CD4-positive, alpha-beta T cell (primary cell): ENCODE measurements at regions not wholly inside any gene's neighbourhood (a gene's known extent, or its start where the extent isn't known, plus 50 kb on each side); places are given as distances from the start of the nearest gene placed in this dataset.

Experiments
- ATAC-seq: fragments of 200-7000 bp; cut with Tn5 transposase; one replicate; pipeline ENCODE4 v1.10.0; 2022; ENCODE audit warnings: mild to moderate bottlenecking; ENCODE audit not compliant: poor library complexity
- CTCF ChIA-PET: fragments of 350-600 bp; sonication (Branson Sonifier 250); formaldehyde crosslinking; loops from one replicate; lab custom pipeline; 2021; ENCODE audit warnings: antibody characterized with exemption, inconsistent platforms; lab: Charles Lee
- POLR2A ChIA-PET: fragments of 350-600 bp; sonication (Branson Sonifier 250); formaldehyde crosslinking; loops from one replicate; lab custom pipeline; 2021; ENCODE audit warnings: antibody characterized with exemption, inconsistent platforms; lab: Charles Lee
- DNase-seq, 14 experiments: peaks; one replicate each; pipeline ENCODE4 v3.0.0-alpha.2; 2013 to 2020; ENCODE audit warnings: mixed read lengths in 2 of 14
- H3K27ac ChIP-seq, 2 donors: one replicate each; pipeline versions ENCODE4 v1.5.1 to v1.7.0; 2013; ENCODE audit warnings: low read length in 2 of 2, low read depth in 1 of 2, mild to moderate bottlenecking in 1 of 2
- H3K27me3 ChIP-seq, 2 experiments: 1 replicate in 1 of 2; 2 replicates in 1 of 2; pipeline versions ENCODE4 v1.6.1 to v1.7.0; 2013; ENCODE audit warnings: low read length in 2 of 2, control low read depth in 1 of 2, mild to moderate bottlenecking in 1 of 2, moderate library complexity in 1 of 2; ENCODE audit not compliant: insufficient read depth in 2 of 2, control insufficient read depth in 1 of 2
- H3K36me3 ChIP-seq: one replicate; pipeline ENCODE4 v1.6.1; 2013; ENCODE audit warnings: low read length, control low read depth; ENCODE audit not compliant: insufficient read depth
- H3K4me1 ChIP-seq: one replicate; pipeline ENCODE4 v1.6.1; 2013; ENCODE audit warnings: low read length, control low read depth; ENCODE audit not compliant: insufficient read depth
- H3K4me3 ChIP-seq: one replicate; pipeline ENCODE4 v1.5.1; 2013; ENCODE audit warnings: mild to moderate bottlenecking, low read length, moderate library complexity
- H3K9me3 ChIP-seq, 2 experiments: 1 replicate in 1 of 2; 2 replicates in 1 of 2; pipeline versions ENCODE4 v1.6.1 to v1.7.0; 2013; ENCODE audit warnings: low read length in 2 of 2, mild to moderate bottlenecking in 2 of 2, control low read depth in 1 of 2, moderate library complexity in 1 of 2; ENCODE audit not compliant: control insufficient read depth in 1 of 2, insufficient read depth in 1 of 2
- H3K27ac Mint-ChIP-seq: one replicate; pipeline ENCODE4 v1.8.0; 2020; ENCODE audit warnings: mixed read lengths
- H3K27me3 Mint-ChIP-seq: one replicate; pipeline ENCODE4 v1.8.0; 2021; ENCODE audit warnings: mixed read lengths
- H3K36me3 Mint-ChIP-seq: one replicate; pipeline ENCODE4 v1.8.0; 2021; ENCODE audit warnings: low read depth, mixed read lengths
- H3K4me1 Mint-ChIP-seq: one replicate; pipeline ENCODE4 v1.8.0; 2021; ENCODE audit warnings: low read depth, mixed read lengths
- H3K4me3 Mint-ChIP-seq: one replicate; pipeline ENCODE4 v1.8.0; 2020; ENCODE audit warnings: mild to moderate bottlenecking, mixed read lengths
- H3K9me3 Mint-ChIP-seq: one replicate; pipeline ENCODE4 v1.8.0; 2020; ENCODE audit warnings: mixed read lengths
- intact Hi-C, 2 experiments: fragments of 100-400 bp; cut with DNase I in 1 of 2; cut with micrococcal nuclease in 1 of 2; formaldehyde crosslinking; loops; one replicate each; pipeline versions ENCODE4 v1.15.1 to v1.9.0; 2023 to 2025; cut with DNase I, micrococcal nuclease
- TF ChIP-seq, protein P1 (sequence below): fragments of 200-600 bp; IDR thresholded peaks from one replicate; pipeline ENCODE4 v1.8.0; 2022; ENCODE audit warnings: antibody characterized with exemption, mild to moderate bottlenecking

DNA sequence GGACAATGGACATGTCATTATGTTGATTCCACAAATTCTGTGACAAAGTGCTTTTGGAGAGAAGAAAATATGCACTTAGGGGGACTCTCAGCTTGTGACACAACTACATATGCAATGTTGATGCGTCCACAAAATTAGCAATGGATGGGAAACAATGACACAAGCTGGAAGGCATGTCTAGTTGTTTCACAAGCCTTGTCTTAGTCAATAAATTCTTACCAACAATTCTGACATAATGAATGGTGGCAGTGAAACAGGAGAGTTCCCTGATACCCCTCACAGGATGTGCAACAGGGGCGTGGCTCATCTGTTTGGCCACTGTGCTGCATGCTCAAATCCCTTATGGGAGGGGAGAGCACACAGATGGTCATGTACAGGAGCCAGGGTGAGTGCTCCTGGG is 347.2 kb upstream of the DLGAP1 start:
- ChIA-PET POLR2A (no interaction called here), CTCF (no interaction called here)
- Mint-ChIP-seq H3K27ac (no peak overlapping the region), H3K27me3 (no peaks in the 10 kb centered on the region), H3K36me3 (no peaks in the 10 kb centered on the region), H3K9me3 (peaks cover 13% of the 10 kb centered on the region), H3K4me1 (no peaks in the 10 kb centered on the region), H3K4me3 (no peak overlapping the region)
- H3K4me3 ChIP-seq = no peak overlapping the region
- H3K27me3 ChIP-seq = no peaks in the 10 kb centered on the region
- H3K9me3 ChIP-seq = peaks cover 0 to 3% of the 10 kb centered on the region in 2 experiments
- H3K4me1 ChIP-seq = no peaks in the 10 kb centered on the region
- no peaks in the 10 kb centered on the region for H3K36me3 ChIP-seq
- intact Hi-C loops = no loop called here
- no peak overlapping the region for H3K27ac ChIP-seq
- TF ChIP-seq, protein P1, sequence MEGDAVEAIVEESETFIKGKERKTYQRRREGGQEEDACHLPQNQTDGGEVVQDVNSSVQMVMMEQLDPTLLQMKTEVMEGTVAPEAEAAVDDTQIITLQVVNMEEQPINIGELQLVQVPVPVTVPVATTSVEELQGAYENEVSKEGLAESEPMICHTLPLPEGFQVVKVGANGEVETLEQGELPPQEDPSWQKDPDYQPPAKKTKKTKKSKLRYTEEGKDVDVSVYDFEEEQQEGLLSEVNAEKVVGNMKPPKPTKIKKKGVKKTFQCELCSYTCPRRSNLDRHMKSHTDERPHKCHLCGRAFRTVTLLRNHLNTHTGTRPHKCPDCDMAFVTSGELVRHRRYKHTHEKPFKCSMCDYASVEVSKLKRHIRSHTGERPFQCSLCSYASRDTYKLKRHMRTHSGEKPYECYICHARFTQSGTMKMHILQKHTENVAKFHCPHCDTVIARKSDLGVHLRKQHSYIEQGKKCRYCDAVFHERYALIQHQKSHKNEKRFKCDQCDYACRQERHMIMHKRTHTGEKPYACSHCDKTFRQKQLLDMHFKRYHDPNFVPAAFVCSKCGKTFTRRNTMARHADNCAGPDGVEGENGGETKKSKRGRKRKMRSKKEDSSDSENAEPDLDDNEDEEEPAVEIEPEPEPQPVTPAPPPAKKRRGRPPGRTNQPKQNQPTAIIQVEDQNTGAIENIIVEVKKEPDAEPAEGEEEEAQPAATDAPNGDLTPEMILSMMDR = no peak
- DNase-seq (no peak), ATAC-seq (no peak)

DNA sequence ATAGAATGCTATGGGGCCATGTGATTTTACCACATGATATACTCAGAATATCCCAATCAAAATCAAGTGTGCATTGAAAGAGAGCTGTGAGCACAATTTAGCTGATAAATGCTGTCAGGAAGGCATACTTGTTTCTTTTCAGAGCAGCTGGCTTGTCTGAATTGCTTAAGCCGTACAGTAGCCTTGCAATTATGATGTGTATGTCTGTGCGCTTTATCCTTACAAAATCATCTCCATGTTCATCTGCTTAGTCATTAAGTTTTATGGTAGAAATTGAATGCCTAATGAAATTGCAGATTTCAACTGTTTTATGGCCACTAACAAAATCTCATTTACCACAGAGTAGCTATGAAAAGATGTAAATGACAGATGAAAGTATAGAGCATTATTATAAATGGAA is 346.0 kb upstream of the DLGAP1 start:
- no peak overlapping the region for H3K4me3 Mint-ChIP-seq
- no peak overlapping the region for H3K27ac Mint-ChIP-seq
- Histone ChIP-seq H3K9me3 (peaks cover 0 to 3% of the 10 kb centered on the region in 2 experiments), H3K27me3 (no peaks in the 10 kb centered on the region), H3K27ac (no peak overlapping the region), H3K4me3 (no peak overlapping the region), H3K36me3 (no peaks in the 10 kb centered on the region), H3K4me1 (no peaks in the 10 kb centered on the region)
- TF ChIP-seq, protein P1 = no peak
- intact Hi-C loops = no loop called here
- no peaks in the 10 kb centered on the region for H3K4me1 Mint-ChIP-seq
- peaks cover 16% of the 10 kb centered on the region for H3K9me3 Mint-ChIP-seq
- H3K27me3 Mint-ChIP-seq = no peaks in the 10 kb centered on the region
- DNase-seq (no peak), ATAC-seq (no peak)
- POLR2A ChIA-PET = no interaction called here
- no peaks in the 10 kb centered on the region for H3K36me3 Mint-ChIP-seq
- CTCF ChIA-PET = no interaction called here

DNA sequence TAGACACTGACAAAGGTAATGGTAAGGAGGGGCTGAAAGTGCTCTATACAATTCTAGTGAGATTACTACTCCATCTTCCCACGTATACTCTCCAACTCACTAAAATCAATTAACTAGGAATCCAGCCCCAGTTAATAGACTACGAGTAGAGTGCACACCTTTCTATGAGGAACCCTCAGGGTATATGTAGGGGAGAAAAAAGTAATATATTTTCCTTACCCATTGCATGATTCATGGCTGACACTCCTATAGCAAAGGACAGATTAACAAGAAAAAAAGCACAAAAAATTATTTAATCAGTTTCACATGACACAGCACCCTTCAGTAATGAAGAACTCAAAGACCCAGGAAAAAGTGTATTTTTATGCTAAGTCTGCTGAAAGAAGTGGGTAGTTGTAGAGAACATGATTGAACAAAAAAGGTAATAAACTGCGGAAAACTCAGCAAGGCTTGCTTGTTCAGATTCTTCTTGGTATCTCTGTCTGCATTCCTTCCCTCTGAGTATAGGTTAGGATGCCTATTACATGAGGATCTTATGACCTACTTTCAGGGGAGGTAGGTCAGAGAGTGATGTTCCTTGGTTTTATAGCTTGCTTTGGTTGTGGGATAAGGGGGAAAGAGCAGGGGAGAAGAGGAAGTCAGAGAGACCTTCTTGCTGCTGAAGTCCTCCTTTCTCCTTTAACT is 342.0 kb upstream of the DLGAP1 start:
- Mint-ChIP-seq H3K36me3 (no peaks in the 10 kb centered on the region), H3K27me3 (no peaks in the 10 kb centered on the region), H3K27ac (no peak overlapping the region), H3K4me1 (no peaks in the 10 kb centered on the region), H3K9me3 (peaks cover 17% of the 10 kb centered on the region), H3K4me3 (no peak overlapping the region)
- no peaks in the 10 kb centered on the region for H3K36me3 ChIP-seq
- POLR2A ChIA-PET = no interaction called here
- H3K27me3 ChIP-seq = no peaks in the 10 kb centered on the region
- H3K27ac ChIP-seq = no peak overlapping the region
- TF ChIP-seq, protein P1 = no peak
- CTCF ChIA-PET = no interaction called here
- no peak for ATAC-seq
- intact Hi-C loops = no loop called here
- H3K4me1 ChIP-seq = no peaks in the 10 kb centered on the region
- H3K4me3 ChIP-seq = no peak overlapping the region
- peaks cover 0 to 3% of the 10 kb centered on the region in 2 experiments for H3K9me3 ChIP-seq
- no peak for DNase-seq
